Stimulated activated CD8-positive, alpha-beta memory T cell treated with anti-CD3 and anti-CD28 coated beads, Interleukin-4, amount 100 ng/mL, for 4 hours (primary cell): ENCODE measurements at regions not wholly inside any gene's neighbourhood (a gene's known extent, or its start where the extent isn't known, plus 50 kb on each side); places are given as distances from the start of the nearest gene placed in this dataset.

Experiments
- DNase-seq, 2 donors: peaks; one replicate each; pipeline ENCODE4 v3.0.0-alpha.2; 2020; ENCODE audit warnings: low read depth in 2 of 2, low spot score in 1 of 2

DNA sequence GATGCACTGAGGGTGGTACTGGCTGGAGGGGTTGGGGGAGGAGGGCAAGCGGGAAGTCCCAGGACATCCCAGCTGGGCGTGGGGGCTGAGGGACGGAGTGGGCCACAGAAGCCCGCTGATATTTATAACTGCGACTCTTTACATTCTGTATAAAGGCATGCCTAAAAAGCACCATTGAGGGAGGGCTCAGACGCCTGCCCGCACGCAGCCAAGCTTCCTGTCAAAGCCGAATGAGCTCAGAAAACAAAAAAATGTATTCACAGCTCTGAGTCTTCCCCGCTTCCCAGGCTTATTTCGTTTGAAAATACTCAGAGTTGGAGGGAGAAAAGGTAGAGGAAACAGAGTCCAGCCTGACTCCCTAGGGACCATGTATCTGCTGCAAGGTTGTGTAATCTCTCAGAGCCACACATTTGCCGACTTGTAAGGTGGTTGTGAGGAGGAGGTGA is 170.1 kb upstream of the HAAO start:
- no peak for DNase-seq

DNA sequence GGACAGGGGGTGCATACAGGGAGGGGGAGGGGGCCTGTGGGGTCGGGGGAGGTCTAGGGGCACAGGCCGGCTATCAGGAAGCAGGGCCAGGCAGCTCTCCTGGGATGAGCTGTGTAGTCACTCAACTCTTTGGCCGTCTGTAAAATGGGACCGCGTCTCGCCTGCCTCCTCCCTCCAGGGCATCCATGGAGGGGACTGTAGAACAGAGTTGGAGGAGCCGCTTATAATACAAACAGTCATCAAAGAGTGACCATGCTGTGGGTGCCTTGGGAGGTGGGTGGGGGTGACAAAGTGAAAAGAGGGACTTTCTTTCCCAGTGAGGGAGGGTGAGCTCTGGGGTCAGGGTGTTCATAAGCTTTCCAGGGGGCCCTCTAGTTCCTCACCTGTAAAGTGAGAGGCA is 169.6 kb upstream of the HAAO start:
- DNase-seq = no peak

DNA sequence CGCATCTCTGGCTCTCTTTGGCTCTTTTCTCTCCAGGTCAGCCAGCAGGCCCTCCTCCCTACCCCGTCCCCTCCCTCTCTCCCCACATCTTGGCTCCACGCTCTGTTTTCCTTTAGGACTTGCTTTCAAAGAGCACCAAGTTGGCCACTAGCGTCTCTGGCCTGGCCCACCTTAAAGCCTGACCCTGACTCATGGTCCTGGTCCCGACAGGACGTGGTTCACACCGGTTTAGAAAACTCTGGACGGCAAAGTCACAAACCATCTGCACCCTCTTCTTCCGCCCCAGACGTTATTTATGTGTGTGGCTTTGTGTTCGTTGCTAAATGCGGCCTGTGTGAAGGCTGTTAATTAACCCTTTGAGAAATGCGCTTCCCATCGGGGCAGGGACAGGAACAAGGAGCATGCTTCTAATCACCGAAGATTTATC is 169.0 kb upstream of the HAAO start:
- DNase-seq = no peak

DNA sequence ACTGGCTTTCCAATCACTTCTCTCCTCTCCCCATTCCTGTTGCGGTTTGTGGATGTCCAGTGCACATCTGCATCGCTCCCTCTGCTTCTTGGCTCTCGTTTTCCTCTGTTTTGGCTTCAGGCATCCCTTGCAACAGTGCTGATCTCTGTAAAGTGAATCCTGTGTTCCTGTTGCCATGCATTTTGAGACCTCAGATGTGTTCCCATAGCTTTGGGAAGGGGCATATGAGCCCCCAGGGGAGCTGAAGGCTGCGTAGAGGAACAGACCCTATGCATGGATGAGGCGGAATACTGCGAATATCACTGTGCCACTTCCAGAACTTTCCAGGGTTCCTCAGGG is 168.4 kb upstream of the HAAO start:
- no peak for DNase-seq

DNA sequence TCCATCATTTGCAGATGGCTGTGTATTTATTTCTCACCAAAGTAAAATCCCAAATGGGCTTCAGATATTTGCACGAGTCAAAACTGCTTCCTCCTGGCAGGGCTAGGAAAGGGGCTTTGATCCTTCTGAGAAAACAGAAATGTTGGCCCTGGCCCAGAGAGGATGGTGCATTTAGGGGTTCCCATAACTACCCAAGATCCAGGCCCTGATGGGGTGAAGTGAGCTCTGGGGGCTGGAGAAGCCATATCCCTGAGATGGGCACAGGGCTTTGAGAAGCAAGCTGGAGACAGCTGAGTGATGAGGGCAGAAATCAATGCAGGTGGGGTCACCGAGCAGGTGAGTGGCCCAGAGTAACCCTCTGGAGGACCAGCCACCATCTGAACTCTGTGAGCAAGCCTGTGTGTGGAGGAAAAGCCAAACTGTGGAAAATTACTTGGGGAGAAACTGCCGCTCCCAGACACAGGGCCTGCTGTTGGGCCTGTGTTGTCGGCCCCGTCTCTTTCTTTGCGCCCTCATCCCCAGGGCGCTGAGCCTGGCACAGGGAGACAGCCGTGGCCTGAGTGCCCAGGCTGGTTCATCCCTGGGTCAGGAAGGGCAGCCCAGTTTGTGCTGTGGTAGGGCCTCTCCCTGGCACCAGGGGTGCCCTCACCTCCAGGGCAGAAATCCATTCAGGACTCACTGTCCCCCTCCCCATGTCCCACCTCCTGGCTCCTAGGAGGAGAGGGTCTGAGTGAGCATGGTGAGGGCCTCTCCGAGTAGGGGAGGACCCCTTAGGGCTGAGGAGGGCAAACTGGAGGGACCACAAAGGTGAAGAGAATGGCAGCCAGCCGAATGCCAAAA is 167.8 kb upstream of the HAAO start:
- no peak for DNase-seq

DNA sequence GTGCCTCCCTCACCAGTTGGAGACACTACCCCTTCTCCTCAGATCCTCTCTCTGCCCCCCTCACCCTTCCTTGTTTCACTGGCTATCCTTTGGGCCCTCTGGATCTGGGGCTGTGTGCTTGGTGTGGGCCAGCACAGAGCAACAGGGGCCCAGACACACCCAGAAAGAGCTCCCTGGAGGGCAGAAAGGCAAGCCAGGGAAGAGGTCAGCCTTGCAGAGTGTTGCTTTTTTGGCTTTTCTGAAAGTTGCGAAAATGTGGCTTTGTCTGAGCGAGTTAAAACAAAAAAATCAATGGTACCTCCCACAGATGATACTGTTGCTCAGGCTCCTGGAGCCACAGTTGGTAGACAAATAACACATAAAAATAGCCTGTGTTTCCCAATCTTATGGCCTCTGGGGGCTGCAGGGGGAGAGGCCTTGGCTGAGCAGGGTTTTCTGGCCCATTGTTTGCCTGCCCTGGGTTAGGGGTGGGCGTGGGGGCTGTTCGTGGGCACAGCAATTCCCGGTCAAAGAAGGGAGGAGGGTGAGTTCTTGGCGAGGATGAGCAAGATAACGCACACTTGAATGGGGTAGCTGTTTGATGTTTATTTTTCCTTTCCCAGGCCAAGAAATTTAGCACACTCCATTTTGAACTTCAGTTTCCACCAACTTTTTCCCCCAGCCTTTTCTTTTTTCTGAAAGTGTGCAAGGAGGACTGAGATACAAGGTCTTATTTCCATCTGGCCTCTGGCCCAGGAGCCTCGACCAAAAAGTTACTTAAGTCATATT is 167.0 kb upstream of the HAAO start:
- DNase-seq = no peak

DNA sequence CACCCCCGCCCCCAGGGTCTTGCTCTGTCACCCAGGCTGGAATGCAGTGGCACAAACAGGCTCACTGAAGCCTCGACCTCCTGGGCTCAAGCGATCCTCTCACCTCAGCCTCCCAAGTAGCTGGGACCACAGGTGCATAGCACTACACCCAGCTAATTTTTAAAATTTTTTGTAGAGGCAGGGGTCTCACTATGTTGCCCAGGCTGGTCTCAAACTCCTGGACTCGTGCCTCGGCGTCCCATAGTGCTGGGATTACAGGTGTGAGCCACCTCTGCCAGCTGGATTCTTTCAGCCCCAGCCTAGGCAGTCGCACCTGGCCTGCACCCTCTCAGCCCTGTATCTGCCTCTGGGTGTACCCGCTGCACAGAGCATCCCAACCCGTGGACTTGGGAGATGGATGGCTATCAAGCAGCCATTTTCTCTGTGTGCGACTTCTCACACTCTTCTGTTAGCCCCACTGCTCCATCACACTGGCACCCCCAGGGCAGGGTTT is 166.4 kb upstream of the HAAO start:
- no peak for DNase-seq

DNA sequence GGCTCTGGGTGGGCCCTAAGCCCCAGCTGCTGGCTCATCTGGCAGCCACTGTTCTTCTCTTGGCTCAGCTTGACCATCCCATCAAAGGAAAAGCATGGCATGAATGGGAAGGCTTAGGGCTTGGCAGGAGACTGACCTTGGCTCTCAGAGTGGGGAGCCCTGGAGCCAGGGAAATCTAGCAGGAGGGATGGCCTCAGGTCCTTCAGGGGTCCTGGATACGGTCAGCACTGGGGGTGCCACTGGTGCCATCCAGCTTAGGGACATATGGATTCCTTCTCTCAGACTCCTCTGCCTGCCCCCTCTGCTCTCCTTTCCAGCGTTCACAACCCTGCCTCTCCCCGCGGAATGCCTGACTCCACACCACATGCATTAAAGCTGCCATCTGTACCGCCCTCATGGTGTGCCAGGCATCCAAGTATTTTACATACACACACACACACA is 165.5 kb upstream of the HAAO start:
- no peak for DNase-seq

DNA sequence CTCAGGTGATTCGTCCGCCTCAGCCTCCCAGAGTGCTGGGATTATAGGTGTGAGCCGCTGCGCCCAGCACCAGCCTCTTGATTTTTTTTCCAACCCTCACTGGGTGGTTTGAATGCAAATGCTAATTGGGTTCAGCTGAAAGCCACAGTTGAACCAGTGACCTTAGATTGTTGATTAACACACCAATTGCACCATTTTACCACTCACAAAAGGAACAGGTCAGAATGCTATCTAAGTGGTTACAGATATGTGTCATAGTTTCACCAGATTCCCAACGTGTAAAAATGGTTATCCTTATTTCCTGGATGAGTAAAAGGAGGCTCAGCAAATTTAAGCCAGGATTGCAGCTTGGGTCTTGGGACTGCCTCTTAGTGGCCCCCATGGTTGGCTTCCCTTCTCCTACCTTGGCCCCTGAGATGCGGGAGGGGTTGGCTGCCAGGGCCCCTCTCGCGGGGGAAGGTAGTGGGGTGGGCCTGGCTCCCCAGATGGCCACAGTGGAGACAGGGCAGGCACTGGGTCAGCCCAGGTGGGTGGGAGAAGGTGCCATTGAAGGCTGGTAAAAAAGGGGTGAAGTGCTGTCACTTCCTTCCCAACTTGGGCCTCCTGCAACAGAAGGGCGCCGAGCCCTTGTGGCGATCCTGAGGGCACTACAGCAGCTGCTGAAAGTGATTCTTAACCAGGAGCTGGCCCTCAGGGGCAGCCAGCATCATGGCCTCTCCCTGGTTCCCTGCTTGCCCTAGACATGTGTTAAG is 164.9 kb upstream of the HAAO start:
- no peak for DNase-seq

DNA sequence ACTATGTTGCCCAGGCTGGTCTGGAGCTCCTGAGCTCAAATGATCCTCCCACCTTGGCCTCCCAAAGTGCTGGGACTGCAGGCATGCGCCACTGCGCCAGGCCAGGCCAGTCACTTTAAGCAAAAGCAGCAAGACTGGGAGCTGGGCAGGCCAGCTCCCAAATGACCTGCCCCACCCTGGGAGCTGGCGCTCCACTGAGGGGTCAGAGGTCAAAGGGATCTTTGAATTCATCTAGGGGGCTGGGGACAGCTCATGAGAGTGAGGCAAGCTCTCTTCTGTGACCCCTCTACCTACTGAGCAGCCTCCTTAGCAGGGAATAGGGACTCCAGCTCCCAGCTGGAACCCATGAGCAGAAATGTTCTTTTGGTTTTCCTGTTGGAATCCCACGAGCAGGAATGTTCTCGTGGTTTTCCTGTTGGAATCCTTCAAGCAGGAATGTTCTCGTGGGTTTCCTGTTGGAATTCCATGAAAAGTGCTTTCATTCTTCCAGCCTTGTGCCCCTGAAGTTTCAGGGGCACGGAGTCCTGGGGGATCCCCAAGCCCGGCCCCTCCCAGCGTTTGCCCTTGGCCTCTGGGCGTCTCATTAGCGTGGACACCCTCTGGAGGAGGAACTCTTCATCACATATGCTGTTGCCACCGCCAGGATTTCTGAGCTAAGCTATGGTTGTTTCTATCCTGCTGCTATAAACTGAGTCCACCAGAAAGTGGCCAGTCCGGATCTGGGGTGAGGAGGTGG is 162.0 kb upstream of the HAAO start:
- no peak for DNase-seq

DNA sequence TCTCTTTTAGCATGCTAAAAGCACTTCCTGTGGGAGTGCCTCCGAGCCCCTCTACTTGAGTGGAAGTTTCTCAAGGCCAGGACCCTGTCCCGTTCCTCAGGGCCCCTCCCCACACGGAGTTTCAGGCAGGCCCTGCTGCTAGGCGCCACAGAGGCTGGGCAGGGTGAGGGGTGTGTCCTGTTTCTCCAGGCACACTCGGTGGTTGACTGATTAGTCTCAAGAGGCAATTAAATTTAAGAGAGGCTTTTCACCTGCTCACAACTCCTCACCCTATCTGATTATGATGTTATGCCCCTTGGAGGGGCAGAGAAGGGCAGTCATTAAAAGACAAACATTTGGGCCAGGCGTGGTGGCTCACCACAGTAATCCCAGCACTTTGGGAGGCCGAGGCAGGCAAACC is 160.8 kb upstream of the HAAO start:
- DNase-seq = no peak

DNA sequence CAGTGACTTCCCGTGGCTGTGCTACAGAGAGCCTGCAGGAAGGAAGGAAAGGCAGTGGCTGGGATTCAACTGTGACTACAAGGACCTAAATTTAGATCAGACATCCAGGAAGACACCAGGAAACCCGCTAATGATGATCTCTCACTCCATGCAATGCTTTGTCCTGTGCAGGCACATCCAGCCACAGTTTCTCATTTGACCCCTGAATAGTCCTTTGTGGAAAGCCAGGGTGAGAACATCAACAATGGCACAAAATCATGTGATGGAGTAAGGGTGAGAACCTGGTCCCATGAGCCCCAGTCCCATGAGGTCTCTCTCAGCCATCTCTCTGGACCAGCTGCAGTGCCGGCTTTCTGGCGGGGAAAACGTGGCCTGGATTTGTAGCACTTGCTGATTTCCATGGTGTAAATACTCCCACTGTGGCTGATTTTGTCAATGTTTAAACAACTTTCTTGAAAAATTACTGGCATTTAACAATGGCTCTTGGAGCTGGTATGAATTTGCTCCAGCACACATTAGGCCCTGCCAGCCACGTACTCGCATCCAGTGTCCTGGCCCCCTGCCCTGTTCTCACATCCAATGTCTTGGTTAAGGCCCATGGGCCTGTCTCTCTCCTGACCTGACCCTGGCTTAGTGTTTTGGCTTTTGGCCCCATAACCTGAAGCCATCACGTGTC is 159.0 kb upstream of the HAAO start:
- DNase-seq = no peak

DNA sequence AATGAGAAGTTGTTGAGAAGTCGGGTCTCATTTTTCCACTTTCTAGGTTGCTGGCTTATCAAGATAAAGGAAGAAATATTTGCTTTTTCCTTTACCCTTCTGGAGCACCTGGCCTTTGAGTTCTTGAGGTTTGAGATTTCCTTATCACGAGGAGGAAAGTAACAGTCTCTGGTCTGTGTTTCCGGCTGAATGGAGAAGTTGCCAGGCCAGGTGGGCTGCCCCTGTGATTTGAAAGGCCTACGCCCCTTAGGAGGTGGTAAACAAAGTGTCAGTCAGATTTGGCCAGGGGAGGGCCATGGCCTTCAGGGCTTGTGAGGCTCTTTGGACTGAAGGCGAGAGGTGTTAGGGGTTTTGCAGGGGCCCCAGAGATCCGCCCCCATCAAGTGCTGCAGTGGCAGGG is 156.7 kb upstream of the HAAO start:
- DNase-seq = no peak

DNA sequence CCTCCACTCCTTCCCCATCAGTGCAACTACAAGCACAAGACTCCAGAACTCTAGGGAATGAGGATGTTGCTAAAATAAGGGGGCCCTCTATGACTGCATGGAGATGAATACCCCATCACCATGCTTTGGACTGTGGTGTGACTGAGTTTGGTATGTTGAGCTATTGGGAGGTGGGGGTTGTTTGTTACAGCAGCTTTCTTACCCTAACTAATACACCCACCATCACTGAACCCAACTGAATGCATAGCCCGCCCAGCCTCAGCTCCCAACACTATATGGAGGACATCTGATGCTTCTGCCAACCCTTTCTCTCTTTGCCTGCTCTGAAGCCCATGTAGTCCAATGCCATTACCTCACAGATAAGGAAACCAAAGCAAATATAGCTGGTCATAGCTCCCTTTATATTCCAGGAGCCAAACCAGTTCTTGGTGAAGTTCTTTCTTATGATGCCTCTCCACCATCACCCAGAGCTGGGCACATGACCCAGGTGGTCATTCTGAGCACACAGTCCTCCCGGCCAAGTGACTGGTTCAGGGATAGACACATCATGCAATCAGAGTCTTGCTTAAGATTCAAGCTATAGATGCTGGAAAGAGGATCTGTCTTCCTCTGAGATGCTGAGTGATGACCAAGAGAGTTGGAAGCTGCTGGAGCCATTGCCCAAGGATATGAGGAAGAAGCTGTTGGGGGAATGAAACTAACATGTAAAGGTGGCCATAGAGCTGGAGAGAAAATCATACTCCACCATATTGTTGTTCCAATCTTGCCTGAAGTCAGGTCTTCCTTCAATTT is 155.6 kb upstream of the HAAO start:
- DNase-seq = no peak

DNA sequence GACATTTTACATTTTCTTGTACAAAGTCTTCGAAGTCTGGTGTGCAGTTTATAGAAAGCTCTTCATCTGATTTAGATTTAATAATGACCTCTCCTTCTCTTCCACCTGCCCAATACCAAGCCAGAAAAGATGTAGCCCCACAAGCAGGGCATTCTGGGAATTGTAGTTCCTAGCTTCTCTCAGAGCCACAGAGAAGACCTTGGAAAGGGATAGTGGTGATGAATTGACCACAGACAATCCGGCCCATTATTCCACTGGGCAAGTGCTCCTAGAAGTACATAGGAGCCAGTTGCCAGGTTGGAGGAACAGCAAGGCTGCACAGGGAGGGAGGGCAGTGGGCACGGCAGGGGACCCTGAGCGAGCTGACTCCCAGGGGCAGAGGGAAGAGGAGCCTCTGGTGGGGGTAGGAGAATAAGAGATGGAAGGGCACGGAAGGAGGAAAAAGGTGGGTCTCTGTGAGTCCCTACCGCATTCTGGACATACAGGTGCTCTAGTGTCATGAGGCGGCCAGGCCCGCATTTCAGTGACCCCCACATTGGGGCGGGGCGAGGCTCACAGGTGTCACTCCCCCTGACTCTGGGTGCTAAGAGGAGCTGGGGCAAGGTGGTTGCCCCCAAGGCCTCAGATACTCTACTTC is 152.5 kb upstream of the HAAO start:
- no peak for DNase-seq

DNA sequence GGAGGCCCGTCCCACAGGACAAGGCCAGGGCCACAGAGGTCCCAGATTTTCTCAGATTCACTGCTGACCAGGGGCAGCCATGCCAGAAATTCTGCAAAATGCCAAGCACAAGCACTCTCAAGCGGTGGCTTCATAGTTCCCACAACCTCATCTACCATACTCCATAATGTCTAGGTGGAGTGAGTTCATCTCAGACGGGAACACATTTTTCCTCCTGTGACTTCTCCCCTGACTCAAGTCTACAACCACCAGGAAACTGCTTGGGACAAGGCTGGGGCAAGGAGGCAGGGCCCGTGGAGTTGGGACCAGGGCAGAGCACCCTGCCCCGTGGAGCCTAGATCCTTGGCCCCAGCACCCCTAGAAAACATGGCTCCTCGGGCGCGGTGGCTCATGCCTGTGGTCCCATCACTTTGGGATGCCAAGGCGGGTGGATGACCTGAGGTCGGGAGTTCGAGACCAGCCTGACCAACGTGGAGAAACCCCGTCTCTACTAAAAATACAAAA is 150.7 kb upstream of the HAAO start:
- no peak for DNase-seq

DNA sequence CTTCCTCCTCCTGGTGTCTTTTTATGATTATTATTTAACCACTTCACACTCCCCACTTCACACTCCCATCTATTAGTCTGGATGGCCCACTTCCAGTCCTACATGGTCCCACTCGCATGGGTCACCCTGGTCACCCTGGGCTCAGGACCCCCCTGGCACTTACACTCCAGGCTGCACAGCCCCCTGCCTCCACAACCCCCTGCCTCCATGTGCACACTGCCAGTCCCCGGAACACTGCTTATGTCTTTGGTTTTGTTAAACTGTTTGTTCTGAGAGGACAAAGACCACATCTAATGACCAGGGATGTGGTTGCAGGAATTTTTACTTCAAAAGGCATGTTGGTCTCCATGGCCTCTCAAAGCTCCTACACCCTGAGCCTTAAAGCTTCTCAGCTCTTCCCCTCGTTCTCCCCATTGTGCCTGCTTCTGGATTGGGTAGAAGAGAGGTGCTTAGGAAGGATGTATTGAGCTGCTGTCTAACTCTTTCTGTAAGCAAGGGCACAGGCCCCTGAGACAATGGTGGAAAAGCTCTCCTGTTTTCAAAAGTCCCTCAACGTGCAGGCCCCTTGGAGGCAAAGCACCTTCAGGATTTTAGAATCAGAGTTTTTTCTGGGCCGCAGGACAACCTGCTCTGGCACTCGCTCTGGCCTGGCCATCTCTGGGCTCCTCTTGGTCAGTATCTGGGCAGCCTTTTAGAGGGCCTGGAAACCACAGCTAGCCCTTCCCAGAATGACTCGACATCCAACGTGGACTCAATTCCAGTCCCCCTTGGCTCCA is 150.0 kb upstream of the HAAO start:
- DNase-seq = no peak

DNA sequence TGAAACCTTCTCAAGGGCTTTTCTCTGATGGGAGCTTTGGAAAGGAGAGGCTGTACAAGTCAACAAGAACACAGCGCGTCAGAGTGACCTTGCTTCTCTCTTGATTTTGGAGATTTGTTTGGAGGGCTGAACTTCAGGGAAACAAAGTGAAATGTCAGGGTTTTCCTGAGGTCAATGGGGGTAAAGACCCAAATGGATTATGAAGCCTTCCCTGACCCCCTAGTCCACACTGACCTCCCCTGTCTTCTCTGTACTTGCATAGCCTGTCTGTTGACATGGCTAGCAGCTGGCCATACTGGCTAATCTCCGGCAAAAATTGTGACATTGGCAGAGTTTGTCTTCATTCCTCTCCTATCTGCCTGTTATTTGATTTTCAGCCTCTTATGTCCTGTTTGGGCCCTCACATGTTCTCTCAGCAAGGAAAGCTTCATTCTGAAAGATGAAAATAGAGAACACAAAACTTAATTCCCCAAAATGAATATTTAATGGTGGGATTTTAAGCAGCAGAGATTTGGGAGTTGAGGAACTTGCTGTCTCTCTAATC is 149.3 kb upstream of the HAAO start:
- no peak for DNase-seq
